Nephron (organoid): ENCODE measurements at regions not wholly inside any gene's neighbourhood (a gene's known extent, or its start where the extent isn't known, plus 50 kb on each side); places are given as distances from the start of the nearest gene placed in this dataset.

ENCODE experiments used
- H3K27ac Mint-ChIP-seq, 3 experiments: 2 replicates each; pipeline ENCODE4 v1.8.0; 2020; ENCODE audit warnings: mixed read lengths in 3 of 3, mild to moderate bottlenecking in 2 of 3, moderate library complexity in 1 of 3
- H3K27me3 Mint-ChIP-seq: 2 replicates; pipeline ENCODE4 v1.8.0; 2021; ENCODE audit warnings: low read depth, mild to moderate bottlenecking, moderate library complexity, mixed read lengths
- H3K36me3 Mint-ChIP-seq: 2 replicates; pipeline ENCODE4 v1.8.0; 2020; ENCODE audit warnings: low read depth, mixed read lengths
- H3K4me1 Mint-ChIP-seq: 2 replicates; pipeline ENCODE4 v1.8.0; 2020; ENCODE audit warnings: mixed read lengths
- H3K4me3 Mint-ChIP-seq, 3 experiments: 2 replicates each; pipeline ENCODE4 v1.8.0; 2020; ENCODE audit warnings: mild to moderate bottlenecking in 3 of 3, mixed read lengths in 3 of 3, moderate library complexity in 2 of 3
- H3K9me3 Mint-ChIP-seq: 2 replicates; pipeline ENCODE4 v1.8.0; 2020; ENCODE audit warnings: mixed read lengths
- CTCF ChIP-seq, 3 experiments: fragments of 200-600 bp; sonication (generic); IDR thresholded peaks; one replicate each; pipeline ENCODE4 v1.5.0; 2021; ENCODE audit warnings: antibody characterized with exemption in 3 of 3; ENCODE audit not compliant: unreplicated experiment in 3 of 3

GRCh38 chr14:22489957-22490950 is 98.8 kb downstream of the DAD1 start:
- Mint-ChIP-seq H3K27me3 (peaks cover 4% of the 10 kb centered on the region), H3K4me1 (peaks cover 78% of the 10 kb centered on the region), H3K9me3 (no peaks in the 10 kb centered on the region), H3K36me3 (no peaks in the 10 kb centered on the region), H3K4me3 (peak overlapping the region in 1 of 3 experiments; percentile 7), H3K27ac (peak overlapping the region; percentile 9 to 54 (median 46))
- no peak for TF ChIP-seq CTCF (IDR thresholded peaks at IDR 0.05; ENCODE audit: unreplicated experiment in 3 of 3)

GRCh38 chr14:22489244-22489545 is 99.8 kb downstream of the DAD1 start:
- Mint-ChIP-seq H3K27me3 (peaks cover 4% of the 10 kb centered on the region), H3K27ac (no peak overlapping the region), H3K4me3 (no peak overlapping the region), H3K36me3 (no peaks in the 10 kb centered on the region), H3K4me1 (peaks cover 88% of the 10 kb centered on the region), H3K9me3 (no peaks in the 10 kb centered on the region)
- TF ChIP-seq CTCF (IDR thresholded peaks at IDR 0.05; ENCODE audit: unreplicated experiment in 3 of 3), result no peak

GRCh38 chr14:22488522-22489243 is 100.3 kb downstream of the DAD1 start:
- Mint-ChIP-seq H3K4me3 (no peak overlapping the region), H3K27me3 (peaks cover 4% of the 10 kb centered on the region), H3K9me3 (no peaks in the 10 kb centered on the region), H3K36me3 (no peaks in the 10 kb centered on the region), H3K4me1 (peaks cover 92% of the 10 kb centered on the region), H3K27ac (peak overlapping the region in 1 of 3 experiments; percentile 5)
- no peak for TF ChIP-seq CTCF (IDR thresholded peaks at IDR 0.05; ENCODE audit: unreplicated experiment in 3 of 3)

GRCh38 chr14:22487941-22488340 is 101.1 kb downstream of the DAD1 start:
- Mint-ChIP-seq H3K4me1 (peaks cover 93% of the 10 kb centered on the region), H3K27ac (no peak overlapping the region)
- TF ChIP-seq CTCF (IDR thresholded peaks at IDR 0.05; ENCODE audit: unreplicated experiment in 3 of 3), result no peak

GRCh38 chr14:22487401-22487800 is 101.6 kb downstream of the DAD1 start:
- Mint-ChIP-seq H3K4me1 (peaks cover 96% of the 10 kb centered on the region), H3K27me3 (peaks cover 4% of the 10 kb centered on the region), H3K27ac (peak overlapping the region; percentile 71 to 80 (median 80)), H3K4me3 (no peak overlapping the region), H3K36me3 (no peaks in the 10 kb centered on the region), H3K9me3 (no peaks in the 10 kb centered on the region)
- TF ChIP-seq CTCF (IDR thresholded peaks at IDR 0.05; ENCODE audit: unreplicated experiment in 3 of 3), result no peak

More at GRCh38 chr14:22487941-22488340, 101.1 kb downstream of the DAD1 start:
- Mint-ChIP-seq H3K4me3 (no peak overlapping the region), H3K9me3 (no peaks in the 10 kb centered on the region), H3K36me3 (no peaks in the 10 kb centered on the region), H3K27me3 (peaks cover 4% of the 10 kb centered on the region)
